DLD1 (cell line): ENCODE measurements at regions not wholly inside any gene's neighbourhood (a gene's known extent, or its start where the extent isn't known, plus 50 kb on each side); places are given as distances from the start of the nearest gene placed in this dataset.

Experiments
- in situ Hi-C: cut with HindIII; loops from 2 replicates; pipeline ENCODE4 v1.10.0; 2017; ENCODE audit warnings: low sequenced_read_pairs

DNA sequence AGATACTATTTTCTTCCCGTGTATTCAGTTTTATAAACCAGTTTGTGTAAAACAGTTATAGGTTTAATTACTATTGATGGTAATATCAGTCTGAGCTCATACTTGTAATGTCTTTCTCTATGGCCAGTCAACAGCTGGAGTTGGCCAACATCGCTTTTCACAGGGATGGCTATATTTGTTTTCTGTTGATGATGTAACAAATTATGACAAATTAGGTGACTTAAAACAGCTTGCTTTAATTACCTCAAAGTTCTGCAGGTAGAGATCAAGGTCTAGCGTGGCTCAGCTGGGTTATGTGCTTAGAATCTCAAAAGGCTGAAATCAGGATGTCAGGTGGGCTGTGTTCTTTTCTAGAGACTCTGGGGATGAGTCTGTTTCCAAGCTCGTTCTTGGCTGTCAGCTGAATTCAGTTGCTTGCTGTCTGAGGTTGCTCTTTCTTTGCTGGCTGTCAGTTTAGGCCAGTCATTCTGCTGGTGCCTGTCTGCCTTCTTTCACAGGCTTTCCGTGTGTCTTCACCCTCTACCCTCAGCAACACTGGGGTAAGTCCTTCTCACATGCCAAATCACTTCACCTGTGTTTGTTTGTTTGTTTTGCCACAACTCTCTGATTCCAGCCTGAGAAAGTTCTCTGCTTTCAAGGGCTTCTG lies 370.2 kb upstream of the E2F7 start:
- in situ Hi-C loops: no loop called here

DNA sequence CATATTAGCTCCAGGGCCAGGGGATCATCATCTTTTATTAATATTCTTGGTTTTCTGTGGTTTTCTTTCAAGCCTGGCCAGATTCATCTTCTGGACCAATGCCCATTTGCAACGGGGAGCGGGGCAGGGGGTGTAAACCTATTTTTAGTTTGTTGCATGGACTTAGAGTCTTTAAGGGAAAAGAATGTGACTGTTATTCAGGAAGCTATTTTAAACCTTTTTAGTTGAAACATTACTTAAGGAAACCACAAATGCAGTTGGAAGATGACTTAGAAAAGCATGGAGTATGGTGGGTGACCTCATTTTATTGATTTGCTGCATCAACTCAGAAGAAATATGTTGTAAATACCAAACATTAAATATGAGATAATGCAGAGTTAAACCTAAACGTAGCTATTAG lies 368.4 kb upstream of the E2F7 start:
- in situ Hi-C loops: no loop called here

DNA sequence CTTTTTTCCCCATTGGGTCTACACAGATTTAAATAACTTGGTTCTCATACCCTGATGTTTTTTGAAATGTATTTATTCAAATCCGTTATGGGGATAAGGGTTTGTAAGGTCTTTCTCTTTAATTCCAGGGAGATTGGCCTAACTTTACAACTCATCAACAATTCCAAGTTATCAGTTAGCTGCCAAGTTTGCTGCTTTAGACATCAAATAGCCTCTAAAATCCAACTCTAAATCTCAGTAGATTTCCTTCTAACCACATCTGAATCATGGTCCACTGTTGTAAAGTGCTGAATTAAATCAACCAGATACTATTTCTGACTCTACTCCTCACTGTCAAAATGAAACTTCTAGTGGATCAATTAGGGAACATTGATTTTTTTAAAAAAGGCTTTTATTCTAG lies 364.1 kb upstream of the E2F7 start:
- in situ Hi-C loops: no loop called here

DNA sequence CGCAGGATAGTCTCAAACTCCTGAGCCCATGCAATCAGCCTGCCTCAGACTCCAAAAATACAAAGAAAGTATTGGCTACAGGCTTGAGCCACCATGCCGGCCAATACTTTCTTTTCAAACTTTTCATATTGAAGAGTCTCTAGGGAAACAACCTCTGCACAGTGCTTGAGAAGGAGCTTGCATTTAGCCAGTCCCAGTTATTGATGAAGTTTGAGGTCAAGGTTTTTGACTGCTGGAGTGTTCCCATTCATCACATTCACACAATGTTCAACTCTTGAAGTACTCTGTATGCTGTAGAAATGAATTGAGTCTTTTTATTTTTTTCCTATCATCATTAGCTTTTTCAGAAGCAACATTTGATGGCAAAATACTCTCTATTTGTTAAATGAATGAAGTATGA lies 355.8 kb upstream of the E2F7 start:
- in situ Hi-C loops: no loop called here

DNA sequence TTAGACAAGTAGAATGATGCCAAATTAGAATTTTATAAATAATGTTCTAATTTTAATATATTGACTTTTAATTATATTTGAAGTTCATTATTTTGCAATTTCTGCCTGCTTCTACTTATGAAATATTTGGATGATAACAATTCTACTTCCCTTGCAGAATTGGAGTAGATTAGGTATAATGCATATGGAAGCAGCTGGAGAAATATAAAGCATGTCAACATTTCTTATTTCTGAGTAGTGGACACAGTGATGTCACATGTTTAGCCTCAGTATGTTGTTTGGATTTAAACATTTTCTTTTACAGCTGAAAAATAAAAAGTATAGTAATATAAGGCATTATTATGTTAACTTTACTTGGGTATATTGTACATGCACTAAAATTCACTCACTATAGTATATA lies 344.2 kb upstream of the E2F7 start:
- in situ Hi-C loops: no loop called here

DNA sequence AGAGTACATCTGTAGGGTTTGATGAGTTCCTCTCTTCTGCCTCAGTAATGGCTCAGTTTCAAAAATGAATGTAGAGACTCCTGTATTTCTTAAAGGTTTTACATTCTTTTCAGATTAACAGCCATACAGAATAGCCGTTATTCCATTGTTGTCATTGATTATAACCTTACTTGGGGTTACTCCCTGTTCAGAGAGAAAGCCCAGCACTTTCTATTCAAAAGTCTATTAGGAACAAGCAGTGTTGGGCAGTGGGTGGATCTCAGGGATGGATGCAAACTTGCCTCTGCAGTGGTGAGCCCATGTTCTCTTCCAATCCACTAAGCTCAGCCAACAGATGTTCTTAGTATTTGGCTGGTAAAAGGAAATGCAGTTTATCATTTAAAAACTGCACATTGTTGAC lies 342.6 kb upstream of the E2F7 start:
- in situ Hi-C loops: no loop called here

DNA sequence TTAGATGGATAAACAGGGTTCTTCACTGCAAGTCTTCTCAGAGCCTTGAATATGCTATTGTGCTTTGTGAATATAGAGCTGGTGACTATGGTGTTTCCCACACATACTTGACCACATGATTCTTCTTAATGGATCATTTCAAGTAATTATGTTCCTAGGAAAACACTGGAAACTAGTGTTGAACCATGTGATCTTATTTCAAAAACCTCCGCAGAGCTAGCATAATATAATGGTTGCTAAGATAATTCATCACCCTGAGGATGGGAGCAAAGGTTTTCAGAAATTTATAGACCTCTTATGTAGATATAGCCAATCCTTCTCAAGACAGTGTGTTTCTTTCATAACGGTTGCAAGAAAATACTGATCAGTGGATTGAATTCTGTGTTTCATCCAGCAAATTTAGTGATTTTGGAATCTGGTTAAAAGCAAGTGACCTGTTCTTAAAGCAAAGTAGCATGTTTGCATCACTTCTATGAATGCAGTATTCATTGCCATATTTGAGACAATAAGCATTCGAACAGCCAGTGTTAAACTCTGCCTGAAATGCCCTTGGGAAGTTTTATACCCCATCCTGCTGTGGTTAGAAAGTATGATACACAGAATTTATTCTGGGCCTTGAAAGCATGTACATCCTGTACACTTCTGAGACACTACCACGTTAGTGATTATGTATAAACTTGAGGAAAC lies 341.0 kb upstream of the E2F7 start:
- in situ Hi-C loops: no loop called here

DNA sequence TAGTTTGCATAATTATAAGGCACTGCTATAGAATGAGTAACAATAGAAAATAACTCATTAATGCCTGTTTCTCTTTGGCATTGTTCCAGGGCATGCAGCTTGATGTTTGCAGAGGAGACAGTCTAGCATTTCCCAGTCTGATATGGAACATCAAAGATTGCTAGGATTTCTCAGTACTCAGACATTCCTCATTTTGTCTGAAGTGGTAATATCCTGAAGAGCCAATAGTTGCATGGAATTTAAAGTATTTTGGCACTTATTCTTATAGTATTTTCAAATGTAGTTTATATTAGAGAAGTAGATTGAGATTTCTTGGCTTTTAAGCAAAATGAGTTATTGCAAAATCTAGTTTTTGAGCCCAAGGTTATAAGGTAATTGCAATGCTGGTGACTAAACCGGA lies 337.3 kb upstream of the E2F7 start:
- in situ Hi-C loops: no loop called here

DNA sequence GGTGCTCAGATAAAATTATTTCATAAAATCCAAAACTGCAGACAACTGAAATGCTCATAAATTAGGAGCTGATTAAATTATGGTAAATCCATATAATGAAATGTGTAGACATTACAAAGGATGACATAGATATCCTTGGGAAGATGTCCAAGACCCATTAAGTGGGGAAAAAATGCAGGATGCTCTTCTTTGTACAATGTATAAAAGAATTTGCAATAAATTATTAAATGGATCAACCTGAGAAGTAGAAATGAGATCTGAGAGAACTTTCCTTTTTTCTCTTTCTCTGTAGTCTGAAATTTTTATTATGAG lies 336.4 kb upstream of the E2F7 start:
- in situ Hi-C loops: no loop called here

DNA sequence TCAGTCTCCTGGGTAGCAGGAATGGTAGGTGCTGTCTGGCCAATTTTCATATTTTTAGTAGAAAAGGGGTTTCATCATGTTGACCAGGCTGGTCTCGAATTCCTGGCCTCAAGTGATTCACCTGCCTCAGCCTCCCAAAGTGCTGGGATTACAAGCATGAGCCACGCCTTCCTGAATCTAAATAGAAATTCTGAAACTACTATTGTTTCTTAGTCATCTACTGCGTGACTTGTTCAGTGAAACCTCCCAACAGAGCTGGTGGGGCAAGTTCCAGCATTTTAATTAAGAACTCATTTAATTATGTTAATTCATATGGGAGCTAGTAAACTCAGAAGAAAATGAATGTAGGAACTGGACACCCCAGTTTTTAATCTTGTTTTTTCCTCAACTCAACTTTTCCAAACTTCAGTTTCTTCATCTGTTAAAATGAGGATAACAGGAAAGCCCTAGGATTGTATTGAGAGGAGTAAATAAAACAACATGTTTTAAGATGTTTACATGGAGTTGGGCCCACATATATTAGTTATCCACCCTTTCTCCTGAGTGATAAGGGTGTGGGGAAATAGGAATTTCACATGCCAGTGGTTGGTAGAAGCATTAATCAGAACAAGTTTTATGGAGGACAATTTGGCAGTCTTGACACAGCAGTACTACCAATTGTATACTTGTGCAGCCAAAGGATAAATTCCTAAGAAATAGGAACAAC lies 335.8 kb upstream of the E2F7 start:
- in situ Hi-C loops: no loop called here

DNA sequence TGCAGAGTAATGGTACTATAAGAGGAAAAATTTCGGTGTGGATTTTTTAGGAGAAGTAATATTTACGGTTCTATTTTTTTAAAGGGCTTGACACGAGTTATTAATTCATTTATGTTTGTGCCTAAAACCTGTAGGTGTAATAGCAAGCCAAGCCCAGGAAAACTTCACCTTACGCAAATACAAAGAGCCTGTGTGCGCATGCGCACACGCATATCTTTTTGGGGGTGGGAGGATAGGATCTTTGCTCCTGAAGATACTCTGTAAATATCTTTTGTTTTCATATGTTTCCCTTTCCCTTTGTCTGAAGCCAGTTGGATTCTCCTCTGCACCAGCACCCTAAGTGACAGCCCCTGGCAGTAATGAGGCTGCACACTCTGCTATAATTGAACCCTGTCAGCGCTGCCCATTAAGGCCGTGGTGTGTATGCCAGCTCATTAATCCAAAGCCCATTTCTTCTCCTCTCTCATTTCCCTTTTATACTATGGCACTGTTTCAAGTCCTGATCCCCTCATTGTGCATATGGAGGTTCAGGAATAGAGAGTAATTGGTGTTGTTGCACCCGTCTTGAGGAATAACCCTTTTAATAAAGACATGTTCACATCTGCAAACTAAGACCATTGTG lies 327.2 kb upstream of the E2F7 start:
- in situ Hi-C loops: no loop called here

DNA sequence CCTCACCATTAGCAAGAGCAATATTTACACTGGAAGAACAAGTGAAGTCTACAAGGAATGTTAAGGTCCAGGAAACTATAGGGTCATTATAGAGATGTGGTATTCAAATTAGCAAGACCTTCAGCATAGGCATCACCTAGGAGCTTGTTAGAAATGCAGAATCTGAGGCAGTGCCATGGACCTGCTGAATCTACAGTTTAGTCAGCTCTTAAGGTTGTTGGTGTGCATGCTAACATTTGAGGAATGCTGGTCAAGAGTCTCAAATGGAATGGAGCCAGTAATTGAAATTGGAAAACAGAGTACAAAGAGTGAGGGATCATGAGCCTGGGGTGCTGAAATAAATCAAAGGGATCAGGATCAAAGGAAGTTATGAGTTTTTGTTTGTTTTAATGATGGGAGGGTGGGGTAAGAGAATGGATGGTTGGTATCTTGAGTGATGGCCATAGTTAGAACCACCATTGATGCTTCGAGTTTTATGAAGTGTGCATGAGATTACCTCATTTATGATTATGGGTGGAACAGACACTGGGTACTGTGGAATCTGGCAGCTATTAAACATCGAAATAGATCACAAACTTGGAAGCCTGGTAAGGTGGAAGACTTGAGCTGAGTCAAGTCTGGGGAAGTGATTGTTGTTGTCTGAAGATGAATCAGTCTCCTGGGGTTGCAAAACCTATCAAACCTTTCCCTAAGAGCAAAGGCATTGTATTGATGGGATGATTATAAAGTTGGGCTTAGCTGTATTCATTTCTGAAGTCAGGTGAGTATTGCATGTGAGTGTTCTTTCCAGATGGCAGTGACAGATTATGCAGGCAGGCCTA lies 323.3 kb upstream of the E2F7 start:
- in situ Hi-C loops: no loop called here

DNA sequence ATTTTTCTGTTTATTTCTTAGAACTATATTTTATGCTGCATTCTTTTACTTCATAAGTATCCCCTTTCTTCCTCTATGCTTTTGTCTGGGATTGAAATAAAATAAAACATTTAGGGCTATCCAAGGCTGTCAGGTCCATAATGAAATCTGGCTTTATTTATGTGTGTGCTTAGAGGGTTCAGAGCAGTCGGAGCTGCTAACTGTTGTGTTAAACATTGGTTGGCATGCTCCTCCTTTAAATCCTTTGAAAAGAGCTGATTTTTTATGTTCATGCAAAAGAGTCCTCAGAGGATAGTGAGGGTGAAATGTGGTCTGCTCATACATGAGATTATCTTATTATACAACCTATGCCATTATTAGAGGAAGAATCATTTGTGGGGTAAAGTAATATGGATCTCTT lies 322.3 kb upstream of the E2F7 start:
- in situ Hi-C loops: no loop called here

DNA sequence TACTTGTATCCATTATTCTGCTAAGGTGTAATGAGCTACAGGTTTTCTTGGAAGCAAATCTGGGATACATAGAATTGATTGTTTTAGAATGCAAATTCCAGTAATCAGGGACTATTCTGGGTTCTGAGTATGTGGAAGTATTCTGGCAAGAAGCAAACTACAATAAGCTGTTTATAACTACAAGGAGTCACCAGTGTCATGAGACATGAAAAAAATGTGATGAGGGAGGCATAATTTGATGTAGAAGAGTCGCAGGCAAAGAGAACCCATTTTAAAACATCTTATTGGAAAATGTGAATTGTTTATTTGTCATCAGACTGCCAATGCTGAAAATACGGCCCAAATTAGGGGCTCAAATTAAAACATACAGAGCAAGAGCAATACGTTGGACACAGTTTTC lies 321.8 kb upstream of the E2F7 start:
- in situ Hi-C loops: no loop called here

DNA sequence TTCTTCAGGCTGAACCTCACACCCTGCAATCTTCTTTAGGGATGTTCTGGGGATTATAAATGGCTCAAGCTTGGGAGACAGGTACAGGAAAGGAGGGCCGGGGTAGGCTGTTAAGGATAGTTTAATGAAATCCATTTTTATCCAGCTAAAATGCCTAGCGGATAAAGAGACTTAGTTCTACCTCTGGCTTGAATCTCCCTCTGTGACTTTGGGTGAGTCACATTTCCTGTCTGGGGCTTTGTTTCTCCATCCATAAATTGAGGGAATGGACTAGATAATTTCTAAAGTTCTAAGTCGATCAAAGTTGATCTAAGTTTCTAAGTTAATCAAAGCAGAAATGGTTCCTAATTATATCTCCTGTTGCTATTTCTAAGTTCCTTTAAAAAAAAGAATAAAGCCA lies 319.6 kb upstream of the E2F7 start:
- in situ Hi-C loops: no loop called here

DNA sequence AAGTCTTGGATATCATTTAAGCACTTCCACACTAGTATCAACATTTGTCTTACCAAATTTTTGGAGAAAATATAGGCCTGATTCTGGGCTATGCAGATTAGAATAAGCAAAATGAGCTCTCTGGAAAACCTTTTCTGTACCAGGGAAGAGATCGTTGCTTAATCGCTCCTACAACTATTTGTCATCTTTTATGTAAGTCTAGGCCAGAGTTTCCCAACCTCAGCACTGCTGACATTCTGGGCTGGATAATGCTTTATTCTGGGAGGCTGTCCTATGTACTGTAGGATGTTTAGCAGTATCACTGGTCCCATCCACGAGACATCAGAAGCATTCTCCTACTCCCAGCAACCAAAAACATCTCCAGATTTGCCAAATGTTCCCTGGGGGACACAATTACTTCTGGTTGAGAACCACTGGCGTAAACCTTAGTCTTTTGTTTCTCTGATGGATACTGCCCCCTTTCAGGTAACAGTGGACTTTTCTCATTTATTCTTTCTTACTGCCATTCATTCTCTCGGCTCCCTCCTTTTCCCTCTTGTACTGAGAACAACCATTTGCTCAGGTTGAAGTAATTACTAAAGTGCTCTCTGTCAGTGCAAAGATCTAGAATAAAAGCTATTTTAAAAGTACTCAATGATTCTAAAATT lies 316.9 kb upstream of the E2F7 start:
- in situ Hi-C loops: no loop called here

DNA sequence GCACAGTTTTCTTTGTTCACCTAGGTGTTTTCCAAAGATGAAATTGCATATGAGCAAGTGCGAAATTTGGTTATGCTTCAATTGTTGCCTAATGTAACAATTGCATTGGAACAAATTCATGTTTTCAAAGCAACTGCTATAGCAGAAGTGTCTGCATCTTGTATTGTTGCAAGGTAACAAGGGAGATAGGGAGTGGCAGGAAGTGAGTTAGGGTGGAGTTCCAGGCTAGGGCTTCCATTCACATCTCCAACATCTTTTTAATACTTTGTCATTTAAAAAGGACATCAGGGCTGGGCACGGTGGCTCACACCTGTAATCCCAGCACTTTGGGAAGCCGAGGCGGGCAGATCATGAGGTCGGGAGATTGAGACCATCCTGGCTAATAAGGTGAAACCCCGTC lies 312.3 kb upstream of the E2F7 start:
- in situ Hi-C loops: no loop called here

DNA sequence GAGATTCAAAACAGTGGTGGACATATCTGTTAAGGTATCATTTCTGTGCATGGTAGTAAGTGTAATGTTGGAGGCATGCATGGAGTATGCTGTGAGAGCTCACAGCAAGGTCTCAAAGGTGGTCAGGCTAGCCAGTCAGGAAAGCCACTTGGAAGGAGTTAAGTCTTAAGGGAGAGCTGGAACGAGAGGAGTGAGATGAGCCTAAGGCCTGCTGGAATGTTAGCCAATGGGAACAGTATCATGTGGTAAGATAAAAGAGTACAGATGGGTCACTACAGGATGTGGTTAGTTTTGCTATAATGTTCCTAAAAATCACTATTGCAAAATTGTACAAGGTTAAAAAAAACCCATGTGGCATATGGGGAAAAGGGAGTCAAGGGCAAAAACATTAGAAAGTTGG lies 311.7 kb upstream of the E2F7 start:
- in situ Hi-C loops: no loop called here

DNA sequence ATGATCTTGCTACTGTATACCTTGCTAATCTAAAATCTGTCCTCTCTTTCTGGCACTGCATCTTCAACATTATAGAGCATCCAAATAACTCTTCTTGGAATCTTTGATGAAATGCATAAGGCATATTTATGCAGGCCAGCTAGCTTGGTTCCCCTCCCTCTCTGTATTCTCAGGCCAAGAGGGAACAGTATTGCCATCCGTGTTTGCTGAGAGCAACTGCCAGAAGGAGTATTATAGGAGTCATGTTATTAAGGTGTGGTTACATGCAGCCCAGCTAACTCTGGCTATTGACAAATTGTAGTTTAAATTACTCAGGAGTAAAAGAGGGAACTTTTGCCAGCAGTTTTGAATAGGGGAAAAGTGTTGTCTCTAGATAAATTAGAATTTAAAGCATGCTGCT lies 309.3 kb upstream of the E2F7 start:
- in situ Hi-C loops: no loop called here

DNA sequence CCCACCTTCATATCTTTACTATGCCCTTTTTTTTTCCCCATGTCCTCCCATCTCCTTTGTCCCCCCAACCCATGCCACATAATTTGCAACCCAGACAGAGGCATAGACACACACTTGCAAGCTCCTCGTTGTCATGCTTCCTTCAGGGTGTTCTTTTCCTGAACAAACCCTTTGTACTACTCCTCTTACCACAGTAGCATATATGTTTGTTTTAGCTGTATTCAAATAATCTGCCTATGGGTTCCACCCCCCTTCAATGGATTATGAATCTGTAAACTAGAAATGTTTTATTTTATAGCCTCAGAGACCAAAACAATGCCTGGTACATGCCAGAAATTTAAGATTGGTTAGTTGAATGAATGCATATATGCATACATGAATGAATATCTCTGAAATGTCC lies 307.1 kb upstream of the E2F7 start:
- in situ Hi-C loops: no loop called here

DNA sequence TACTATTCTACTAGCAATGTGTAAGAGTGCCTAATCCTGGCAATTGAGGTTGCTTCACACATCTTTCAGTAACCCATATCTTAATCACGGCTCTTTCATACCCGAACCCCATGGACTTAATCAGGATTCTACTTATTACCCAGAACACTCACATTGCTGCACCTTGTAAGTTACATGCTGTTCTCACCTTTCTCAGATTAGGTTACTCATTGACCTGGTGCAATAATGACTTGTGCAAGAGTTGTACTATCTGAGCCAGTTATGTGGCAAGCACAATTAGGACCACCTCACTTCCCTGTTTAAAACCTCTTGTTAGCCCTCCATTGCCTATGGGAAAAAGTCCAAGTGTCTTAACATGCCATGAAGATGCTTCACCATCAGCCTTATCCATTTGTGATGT lies 306.7 kb upstream of the E2F7 start:
- in situ Hi-C loops: no loop called here
